Activated T-cell treated with anti-CD3 and anti-CD28 coated beads for 4 hours (primary cell): ENCODE measurements at regions not wholly inside any gene's neighbourhood (a gene's known extent, or its start where the extent isn't known, plus 50 kb on each side); places are given as distances from the start of the nearest gene placed in this dataset.

Source experiments
- DNase-seq: peaks from one replicate; pipeline ENCODE4 v3.0.0-alpha.2; 2020

GRCh38 chr21:36532769-36533467 lies 53.0 kb upstream of the CLDN14 start:
- no peak for DNase-seq

- no peak for DNase-seq
Measured at GRCh38 chr21:36533468-36533848, 53.5 kb upstream of the CLDN14 start.

GRCh38 chr21:36534656-36535055 lies 54.7 kb upstream of the CLDN14 start:
- no peak for DNase-seq

- no peak for DNase-seq
Measured at GRCh38 chr21:36535618-36536241, 55.8 kb upstream of the CLDN14 start.

- no peak for DNase-seq
Measured at GRCh38 chr21:36538761-36539160, 58.8 kb upstream of the CLDN14 start.

- no peak for DNase-seq
Measured at GRCh38 chr21:36539434-36540150, 59.7 kb upstream of the CLDN14 start.

- DNase-seq, result no peak
Measured at GRCh38 chr21:36540700-36541099, 60.8 kb upstream of the CLDN14 start.

- no peak for DNase-seq
Measured at GRCh38 chr21:36541721-36542139, 61.8 kb upstream of the CLDN14 start.

GRCh38 chr21:36542312-36543101 lies 62.6 kb upstream of the CLDN14 start:
- DNase-seq, result no peak

- no peak for DNase-seq
Measured at GRCh38 chr21:36543924-36544323, 64.0 kb upstream of the CLDN14 start.

GRCh38 chr21:36544545-36544944 lies 64.6 kb upstream of the CLDN14 start:
- DNase-seq, result no peak

GRCh38 chr21:36545776-36546511 lies 66.0 kb upstream of the CLDN14 start:
- no peak for DNase-seq

GRCh38 chr21:36547464-36547863 lies 67.5 kb upstream of the CLDN14 start:
- no peak for DNase-seq

GRCh38 chr21:36548866-36549265 lies 68.9 kb upstream of the CLDN14 start:
- no peak for DNase-seq

- no peak for DNase-seq
Measured at GRCh38 chr21:36549470-36549869, 69.5 kb upstream of the CLDN14 start.

- no peak for DNase-seq
Measured at GRCh38 chr21:36550761-36551160, 70.8 kb upstream of the CLDN14 start.

- no peak for DNase-seq
Measured at GRCh38 chr21:36551321-36551720, 71.4 kb upstream of the CLDN14 start.

- no peak for DNase-seq
Measured at GRCh38 chr21:36551731-36552433, 72.0 kb upstream of the CLDN14 start.

- DNase-seq, result no peak
Measured at GRCh38 chr21:36552434-36552785, 72.5 kb upstream of the CLDN14 start.

- DNase-seq, result no peak
Measured at GRCh38 chr21:36553406-36553805, 73.5 kb upstream of the CLDN14 start.

- no peak for DNase-seq
Measured at GRCh38 chr21:36554411-36555157, 74.7 kb upstream of the CLDN14 start.
